Lower lobe of right lung (tissue), 2 donors: ENCODE measurements at regions not wholly inside any gene's neighbourhood (a gene's known extent, or its start where the extent isn't known, plus 50 kb on each side); places are given as distances from the start of the nearest gene placed in this dataset.
A peak's percentile ranks its signal among the peaks of the same experiment; 100 is the strongest.

Experiments used
- ATAC-seq, 2 donors: fragments of 200-7000 bp; cut with Tn5 transposase; one replicate each; pipeline ENCODE4 v1.9.1; 2020 to 2022; ENCODE audit warnings: mild to moderate bottlenecking in 2 of 2, moderate library complexity in 2 of 2
- DNase-seq: peaks from one replicate; pipeline ENCODE4 v3.0.0-alpha.2; 2020
- H3K27ac ChIP-seq: fragments of 200-600 bp; one replicate; pipeline ENCODE4 v1.8.0; 2022
- H3K27me3 ChIP-seq: fragments of 200-600 bp; one replicate; pipeline ENCODE4 v1.8.0; 2022; ENCODE audit warnings: low read depth
- H3K36me3 ChIP-seq: fragments of 200-600 bp; one replicate; pipeline ENCODE4 v1.8.0; 2022; ENCODE audit warnings: mild to moderate bottlenecking
- H3K4me1 ChIP-seq: fragments of 200-600 bp; one replicate; pipeline ENCODE4 v1.8.0; 2022
- H3K4me3 ChIP-seq: fragments of 200-600 bp; one replicate; pipeline ENCODE4 v1.8.0; 2022; ENCODE audit warnings: mild to moderate bottlenecking
- H3K9me3 ChIP-seq: fragments of 200-600 bp; one replicate; pipeline ENCODE4 v1.8.0; 2022
- intact Hi-C: fragments of 100-400 bp; cut with DNase I; formaldehyde crosslinking; loops from one replicate; pipeline ENCODE4 v1.11.0; 2022
- TF ChIP-seq, protein P1 (sequence below): fragments of 200-600 bp; IDR thresholded peaks from one replicate; pipeline ENCODE4 v1.8.0; 2022; ENCODE audit warnings: antibody characterized with exemption, mild to moderate bottlenecking
- donor health status: DM: no; HTN: yes; CAD: no; lungs with severe emphysema.

DNA sequence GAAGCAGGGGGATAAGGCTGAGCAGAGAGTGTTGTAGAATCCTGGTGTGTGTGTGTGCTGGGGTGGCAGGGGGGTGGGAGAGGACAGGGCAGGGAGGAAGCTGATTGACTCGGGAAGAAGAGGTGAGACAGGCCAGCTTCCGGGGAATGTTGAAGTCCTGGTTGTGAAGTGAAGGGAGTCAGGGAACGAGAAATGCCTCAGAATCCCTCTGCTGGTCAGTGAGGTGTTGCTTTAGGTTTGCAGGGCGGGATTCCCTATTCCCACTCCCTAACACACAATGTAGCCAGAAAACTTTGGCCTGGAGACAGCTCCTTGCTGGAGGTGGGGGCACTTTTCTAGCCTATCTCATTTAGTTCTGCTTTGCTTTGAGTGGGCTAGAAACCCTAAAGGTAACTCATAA, 265.1 kb downstream of the HAUS1 start:
- intact Hi-C loops = no loop called here
- no peaks in the 10 kb centered on the region for H3K36me3 ChIP-seq
- no peaks in the 10 kb centered on the region for H3K9me3 ChIP-seq
- no peak for ATAC-seq
- TF ChIP-seq, protein P1, sequence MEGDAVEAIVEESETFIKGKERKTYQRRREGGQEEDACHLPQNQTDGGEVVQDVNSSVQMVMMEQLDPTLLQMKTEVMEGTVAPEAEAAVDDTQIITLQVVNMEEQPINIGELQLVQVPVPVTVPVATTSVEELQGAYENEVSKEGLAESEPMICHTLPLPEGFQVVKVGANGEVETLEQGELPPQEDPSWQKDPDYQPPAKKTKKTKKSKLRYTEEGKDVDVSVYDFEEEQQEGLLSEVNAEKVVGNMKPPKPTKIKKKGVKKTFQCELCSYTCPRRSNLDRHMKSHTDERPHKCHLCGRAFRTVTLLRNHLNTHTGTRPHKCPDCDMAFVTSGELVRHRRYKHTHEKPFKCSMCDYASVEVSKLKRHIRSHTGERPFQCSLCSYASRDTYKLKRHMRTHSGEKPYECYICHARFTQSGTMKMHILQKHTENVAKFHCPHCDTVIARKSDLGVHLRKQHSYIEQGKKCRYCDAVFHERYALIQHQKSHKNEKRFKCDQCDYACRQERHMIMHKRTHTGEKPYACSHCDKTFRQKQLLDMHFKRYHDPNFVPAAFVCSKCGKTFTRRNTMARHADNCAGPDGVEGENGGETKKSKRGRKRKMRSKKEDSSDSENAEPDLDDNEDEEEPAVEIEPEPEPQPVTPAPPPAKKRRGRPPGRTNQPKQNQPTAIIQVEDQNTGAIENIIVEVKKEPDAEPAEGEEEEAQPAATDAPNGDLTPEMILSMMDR = no peak
- no peak overlapping the region for H3K27ac ChIP-seq
- DNase-seq = no peak
- no peaks in the 10 kb centered on the region for H3K27me3 ChIP-seq
- H3K4me3 ChIP-seq = no peak overlapping the region
- H3K4me1 ChIP-seq = no peaks in the 10 kb centered on the region

GRCh38 chr18:46370898-46371297, 266.7 kb downstream of the HAUS1 start:
- H3K4me3 ChIP-seq = no peak overlapping the region
- H3K27me3 ChIP-seq = no peaks in the 10 kb centered on the region
- intact Hi-C loops = no loop called here
- no peaks in the 10 kb centered on the region for H3K36me3 ChIP-seq
- no peak overlapping the region for H3K27ac ChIP-seq
- TF ChIP-seq, protein P1 = no peak
- no peaks in the 10 kb centered on the region for H3K9me3 ChIP-seq
- ATAC-seq (no peak), DNase-seq (no peak)
- H3K4me1 ChIP-seq = no peaks in the 10 kb centered on the region

DNA sequence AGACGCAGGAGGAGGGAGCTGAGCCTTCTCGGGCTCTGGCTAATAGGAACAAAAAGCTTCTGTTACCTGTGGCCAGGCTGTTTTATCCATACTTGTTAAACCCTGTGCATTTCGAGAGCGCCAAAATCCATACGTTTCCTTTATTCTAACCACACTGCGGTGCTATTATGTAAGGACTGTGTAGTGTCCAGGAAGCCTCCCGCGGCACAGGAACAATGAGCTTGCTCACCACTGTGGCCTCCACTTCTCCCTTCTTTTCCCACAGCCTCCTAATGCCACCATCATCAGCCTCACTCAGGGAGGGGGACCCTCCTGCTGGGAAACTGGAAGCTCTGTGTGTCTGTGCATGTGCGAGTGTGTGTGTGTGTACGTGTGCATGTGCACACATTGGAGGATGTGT, 268.5 kb downstream of the HAUS1 start:
- TF ChIP-seq, protein P1 = no peak
- no peak for ATAC-seq
- intact Hi-C loops = no loop called here
- no peak overlapping the region for H3K4me3 ChIP-seq
- no peak for DNase-seq
- no peaks in the 10 kb centered on the region for H3K27me3 ChIP-seq
- H3K36me3 ChIP-seq = no peaks in the 10 kb centered on the region
- no peaks in the 10 kb centered on the region for H3K4me1 ChIP-seq
- no peak overlapping the region for H3K27ac ChIP-seq
- no peaks in the 10 kb centered on the region for H3K9me3 ChIP-seq

- Histone ChIP-seq H3K27me3 (no peaks in the 10 kb centered on the region), H3K4me1 (no peaks in the 10 kb centered on the region), H3K27ac (no peak overlapping the region), H3K9me3 (no peaks in the 10 kb centered on the region), H3K4me3 (no peak overlapping the region), H3K36me3 (no peaks in the 10 kb centered on the region)
- TF ChIP-seq, protein P1 = no peak
- DNase-seq (no peak), ATAC-seq (no peak)
- intact Hi-C loops = no loop called here
Observed at GRCh38 chr18:46373131-46373530, 268.9 kb downstream of the HAUS1 start.

GRCh38 chr18:46373791-46374190, 269.6 kb downstream of the HAUS1 start:
- ATAC-seq (no peak), DNase-seq (no peak)
- Histone ChIP-seq H3K27ac (no peak overlapping the region), H3K36me3 (no peaks in the 10 kb centered on the region), H3K4me1 (no peaks in the 10 kb centered on the region), H3K4me3 (no peak overlapping the region), H3K9me3 (no peaks in the 10 kb centered on the region), H3K27me3 (no peaks in the 10 kb centered on the region)
- intact Hi-C loops = no loop called here
- TF ChIP-seq, protein P1 = no peak

DNA sequence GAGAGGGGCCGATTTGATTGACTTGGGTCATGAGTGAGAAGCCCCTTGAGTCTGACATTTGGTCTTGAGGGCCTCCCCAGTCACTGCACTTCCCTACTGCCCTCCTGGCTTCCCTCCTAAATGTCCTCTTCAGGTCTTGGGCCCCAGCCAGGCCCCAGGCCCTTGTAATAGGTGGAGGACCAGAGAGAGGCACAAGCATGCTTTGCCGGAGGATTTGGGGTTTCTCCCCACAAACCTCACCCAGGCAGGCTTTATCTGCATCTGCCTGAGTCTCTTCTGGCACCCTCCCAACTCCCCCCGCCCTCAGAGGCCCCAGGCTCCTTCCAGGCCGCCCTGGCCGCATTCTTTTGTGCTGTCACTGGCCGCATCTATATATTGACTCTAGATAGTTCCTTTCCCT, 270.7 kb downstream of the HAUS1 start:
- intact Hi-C loops = no loop called here
- H3K27me3 ChIP-seq = no peaks in the 10 kb centered on the region
- no peaks in the 10 kb centered on the region for H3K4me1 ChIP-seq
- peak; percentile 55 to 67 for ATAC-seq
- no peak overlapping the region for H3K27ac ChIP-seq
- no peaks in the 10 kb centered on the region for H3K36me3 ChIP-seq
- H3K9me3 ChIP-seq = no peaks in the 10 kb centered on the region
- DNase-seq = peak; percentile 70
- TF ChIP-seq, protein P1 = no peak
- H3K4me3 ChIP-seq = no peak overlapping the region
